22Rv1 (cell line): ENCODE measurements at regions not wholly inside any gene's neighbourhood (a gene's known extent, or its start where the extent isn't known, plus 50 kb on each side); places are given as distances from the start of the nearest gene placed in this dataset.
A peak's percentile ranks its signal among the peaks of the same experiment; 100 is the strongest.

Source experiments
- H3K27ac ChIP-seq: fragments of 450-650 bp; 2 replicates; pipeline ENCODE4 v1.5.1; 2017
- ZFX ChIP-seq: fragments of 450-650 bp; IDR thresholded peaks from 2 replicates; pipeline ENCODE4 v1.6.1; 2017; ENCODE audit warnings: antibody characterized with exemption, borderline replicate concordance
- TF ChIP-seq, protein P1 (sequence below): fragments of 450-650 bp; IDR thresholded peaks from 2 replicates; pipeline ENCODE4 v1.5.1; 2017; ENCODE audit warnings: mild to moderate bottlenecking

DNA sequence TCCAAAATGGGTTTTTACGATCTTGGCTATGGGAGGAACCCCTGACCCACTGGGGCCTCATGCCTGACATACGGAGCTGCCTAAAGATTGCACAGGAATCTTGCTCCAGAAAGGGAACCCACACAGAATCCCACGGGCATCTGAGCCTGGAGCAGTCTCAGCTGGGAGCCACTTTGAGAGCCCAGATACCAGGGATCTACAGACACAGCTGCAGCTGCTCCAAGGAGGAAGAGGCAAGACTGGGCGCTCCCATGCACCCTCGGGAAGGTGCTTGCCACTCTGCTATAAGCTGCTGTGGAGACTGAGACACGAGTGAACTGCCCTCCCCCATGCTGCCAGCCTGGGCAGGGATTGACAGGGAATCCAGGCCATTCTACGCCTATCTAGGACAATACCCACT, 202.5 kb downstream of the REEP3 start:
- H3K27ac ChIP-seq: no peak overlapping the region
- TF ChIP-seq, protein P1, sequence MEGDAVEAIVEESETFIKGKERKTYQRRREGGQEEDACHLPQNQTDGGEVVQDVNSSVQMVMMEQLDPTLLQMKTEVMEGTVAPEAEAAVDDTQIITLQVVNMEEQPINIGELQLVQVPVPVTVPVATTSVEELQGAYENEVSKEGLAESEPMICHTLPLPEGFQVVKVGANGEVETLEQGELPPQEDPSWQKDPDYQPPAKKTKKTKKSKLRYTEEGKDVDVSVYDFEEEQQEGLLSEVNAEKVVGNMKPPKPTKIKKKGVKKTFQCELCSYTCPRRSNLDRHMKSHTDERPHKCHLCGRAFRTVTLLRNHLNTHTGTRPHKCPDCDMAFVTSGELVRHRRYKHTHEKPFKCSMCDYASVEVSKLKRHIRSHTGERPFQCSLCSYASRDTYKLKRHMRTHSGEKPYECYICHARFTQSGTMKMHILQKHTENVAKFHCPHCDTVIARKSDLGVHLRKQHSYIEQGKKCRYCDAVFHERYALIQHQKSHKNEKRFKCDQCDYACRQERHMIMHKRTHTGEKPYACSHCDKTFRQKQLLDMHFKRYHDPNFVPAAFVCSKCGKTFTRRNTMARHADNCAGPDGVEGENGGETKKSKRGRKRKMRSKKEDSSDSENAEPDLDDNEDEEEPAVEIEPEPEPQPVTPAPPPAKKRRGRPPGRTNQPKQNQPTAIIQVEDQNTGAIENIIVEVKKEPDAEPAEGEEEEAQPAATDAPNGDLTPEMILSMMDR: no peak
- TF ChIP-seq ZFX: no peak

DNA sequence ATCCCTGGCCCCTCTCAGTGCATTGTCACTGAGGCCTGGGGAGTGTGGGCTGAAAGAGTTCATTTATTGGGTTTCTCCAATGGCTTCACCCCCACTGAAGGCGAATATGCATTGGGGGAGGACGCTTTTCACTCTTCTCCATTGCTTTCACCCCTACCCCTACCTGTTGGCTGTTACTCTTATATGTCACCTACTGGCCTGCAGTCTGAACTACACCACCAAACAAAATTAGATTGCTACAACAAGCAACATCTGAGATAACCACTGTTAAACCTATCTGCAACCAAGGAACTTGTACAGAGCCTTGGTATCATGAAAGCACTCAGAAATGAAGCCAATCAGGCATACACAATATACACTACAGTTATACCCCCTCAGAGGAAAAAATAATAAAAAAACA, 203.7 kb downstream of the REEP3 start:
- H3K27ac ChIP-seq: no peak overlapping the region
- TF ChIP-seq, protein P1: 0 out of 2 replicates have a peak, but pooled peaks have one; percentile 1
- TF ChIP-seq ZFX: no peak

DNA sequence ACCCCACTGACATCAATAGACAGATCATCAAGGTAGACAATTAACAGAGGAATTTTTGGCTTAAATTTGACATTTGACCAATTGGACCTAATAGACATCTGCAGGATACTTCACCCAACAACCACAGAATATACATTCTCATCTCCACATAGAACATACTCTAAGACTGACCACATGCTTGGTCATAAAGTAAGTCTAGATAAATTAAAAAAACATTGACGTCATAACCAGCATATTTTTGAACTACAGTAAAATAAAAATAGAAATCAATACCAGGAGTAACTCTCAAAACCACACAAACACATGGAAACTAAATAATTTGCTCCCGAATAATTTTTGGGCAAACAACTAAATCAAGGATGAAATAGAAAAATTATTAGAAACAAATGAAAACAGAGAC, 205.7 kb downstream of the REEP3 start:
- TF ChIP-seq, protein P1: no peak
- no peak for TF ChIP-seq ZFX

DNA sequence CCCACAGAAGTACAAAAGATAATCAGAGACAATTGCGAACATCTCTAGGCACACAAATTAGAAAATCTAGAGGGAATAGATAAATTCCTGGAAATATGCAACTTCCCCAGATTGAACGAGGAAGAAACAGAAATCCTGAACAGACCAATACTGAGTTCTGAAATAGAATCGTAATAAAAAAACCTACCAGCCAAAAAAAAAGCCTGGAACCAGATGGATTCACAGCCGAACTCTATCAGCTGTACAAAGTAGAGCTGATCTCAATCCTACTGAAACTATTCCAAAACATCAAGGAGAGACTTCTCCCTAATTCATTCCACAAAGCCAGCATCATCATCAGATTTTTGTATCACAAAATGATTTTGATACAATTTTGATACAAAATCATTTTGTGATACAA, 206.4 kb downstream of the REEP3 start:
- H3K27ac ChIP-seq: no peak overlapping the region
- TF ChIP-seq, protein P1: no peak
- no peak for TF ChIP-seq ZFX

More for the DNA sequence above, 205.7 kb downstream of the REEP3 start:
- H3K27ac ChIP-seq: no peak overlapping the region

DNA sequence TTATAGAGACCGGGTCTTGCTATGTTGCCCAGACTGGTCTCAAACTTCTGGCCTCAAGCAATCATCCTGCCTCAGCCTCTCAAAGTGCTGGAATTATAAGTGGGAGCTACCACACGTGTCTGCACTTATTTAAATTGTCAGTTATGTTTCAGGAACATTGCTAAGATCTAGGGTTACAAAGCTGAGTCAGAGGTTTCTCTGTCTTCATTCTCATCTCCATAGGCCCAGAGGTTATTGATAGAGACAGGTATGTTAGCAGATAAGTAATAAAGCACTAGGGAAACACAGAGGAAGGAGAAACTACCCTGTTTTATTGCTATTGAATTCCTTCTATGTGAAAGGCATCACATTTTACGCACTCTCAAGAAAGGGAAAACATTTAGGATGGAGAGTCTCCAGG, 214.1 kb downstream of the REEP3 start:
- H3K27ac ChIP-seq: no peak overlapping the region
- no peak for TF ChIP-seq ZFX
- TF ChIP-seq, protein P1: no peak

DNA sequence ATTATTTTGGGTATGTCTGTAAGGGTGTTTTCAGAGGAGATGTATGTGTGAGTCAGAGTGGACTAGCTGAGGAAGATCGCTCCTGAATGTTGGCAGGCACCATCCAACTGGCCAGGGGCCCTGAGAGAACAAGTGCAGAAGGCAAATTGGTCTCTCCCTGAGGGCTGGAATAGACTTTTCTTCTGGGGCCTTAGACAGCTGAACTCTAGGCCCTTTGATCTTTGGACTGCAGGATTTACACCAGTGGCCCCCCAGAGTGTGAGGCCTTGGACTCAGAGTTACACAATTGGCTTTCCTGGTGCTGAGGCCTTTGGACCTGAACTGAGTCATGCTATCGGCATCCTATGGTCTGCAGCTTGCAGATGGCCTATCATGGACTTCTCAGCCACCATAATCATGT, 217.2 kb downstream of the REEP3 start:
- TF ChIP-seq, protein P1: no peak
- no peak for TF ChIP-seq ZFX

DNA sequence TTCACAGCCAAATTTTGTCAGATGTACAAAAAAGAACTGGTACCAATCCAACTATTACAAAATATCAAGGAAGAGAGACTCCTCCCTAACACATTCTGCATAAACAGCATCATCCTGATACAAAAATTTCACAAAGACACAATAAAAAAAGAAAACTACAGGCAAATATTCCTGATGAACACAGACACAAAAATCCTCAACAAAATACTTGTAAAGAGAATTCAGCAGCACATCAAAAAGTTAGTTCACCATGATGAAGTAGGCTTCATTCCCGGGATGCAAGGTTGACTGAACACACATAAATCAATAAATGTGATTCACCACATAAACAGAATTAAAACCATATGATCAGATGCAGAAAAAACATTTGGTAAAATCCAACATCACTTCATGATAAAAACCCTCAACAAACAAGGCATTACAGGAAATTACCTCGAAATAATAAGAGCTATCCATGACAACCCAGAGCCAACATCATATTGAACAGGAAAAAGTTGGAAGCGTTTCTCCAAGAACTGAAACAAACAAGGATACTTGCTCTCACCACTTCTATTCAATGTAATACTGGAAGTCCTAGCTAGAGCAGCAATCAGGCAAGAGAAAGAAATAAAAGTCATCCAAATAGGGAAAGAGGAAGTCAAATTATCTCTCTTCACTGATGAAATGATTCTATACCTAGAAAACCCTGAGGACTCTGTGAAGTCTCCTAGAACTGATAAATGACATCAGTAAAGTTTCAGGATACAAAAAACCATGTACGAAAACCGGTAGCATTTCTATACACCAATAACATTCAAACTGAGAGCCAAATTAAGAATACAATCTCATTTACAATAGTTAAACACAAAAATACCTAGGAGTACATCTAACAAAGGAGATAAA, 223.1 kb downstream of the REEP3 start:
- no peak overlapping the region for H3K27ac ChIP-seq

More for the DNA sequence above, 217.2 kb downstream of the REEP3 start:
- no peak overlapping the region for H3K27ac ChIP-seq

More for the DNA sequence above, 223.1 kb downstream of the REEP3 start:
- TF ChIP-seq, protein P1: no peak
- no peak for TF ChIP-seq ZFX
